Neutrophil (primary cell): ENCODE measurements at regions not wholly inside any gene's neighbourhood (a gene's known extent, or its start where the extent isn't known, plus 50 kb on each side); places are given as distances from the start of the nearest gene placed in this dataset.
"Not testable (repeated sequence)": the region's sequence is repeated elsewhere in the genome, so short reads cannot be mapped to it uniquely, and the experiment has no call there.

Source experiments
- H3K27ac ChIP-seq: fragments of 200-600 bp; sonication (generic); 2 replicates; pipeline ENCODE4 v1.5.1; 2016; ENCODE audit warnings: mild to moderate bottlenecking, moderate library complexity
- H3K27me3 ChIP-seq: fragments of 200-600 bp; sonication (generic); 2 replicates; pipeline ENCODE4 v1.6.0; 2016; ENCODE audit warnings: mild to moderate bottlenecking
- H3K36me3 ChIP-seq: fragments of 200-600 bp; sonication (generic); 2 replicates; pipeline ENCODE4 v1.5.1; 2017
- H3K4me1 ChIP-seq, 2 experiments: fragments of 200-600 bp in 1 of 2; sonication (generic) in 1 of 2; 1 replicate in 1 of 2; 2 replicates in 1 of 2; pipeline versions ENCODE4 v1.5.1 to v1.6.1; 2013 to 2016; ENCODE audit warnings: low read depth in 1 of 2, low read length in 1 of 2, mild to moderate bottlenecking in 1 of 2, moderate library complexity in 1 of 2; ENCODE audit not compliant: control insufficient read depth in 1 of 2, insufficient read depth in 1 of 2
- H3K4me3 ChIP-seq, 2 experiments: fragments of 200-600 bp in 1 of 2; sonication (generic) in 1 of 2; 1 replicate in 1 of 2; 2 replicates in 1 of 2; pipeline ENCODE4 v1.5.1; 2013 to 2016; ENCODE audit warnings: low read depth in 1 of 2, low read length in 1 of 2, mild to moderate bottlenecking in 1 of 2, moderate library complexity in 1 of 2
- H3K9me3 ChIP-seq: fragments of 200-600 bp; sonication (generic); 2 replicates; pipeline ENCODE4 v1.5.1; 2016
- TF ChIP-seq, protein P1 (sequence below): fragments of 200-600 bp; sonication (generic); IDR thresholded peaks from 2 replicates; pipeline ENCODE4 v1.5.1; 2016; ENCODE audit warnings: antibody characterized with exemption

DNA sequence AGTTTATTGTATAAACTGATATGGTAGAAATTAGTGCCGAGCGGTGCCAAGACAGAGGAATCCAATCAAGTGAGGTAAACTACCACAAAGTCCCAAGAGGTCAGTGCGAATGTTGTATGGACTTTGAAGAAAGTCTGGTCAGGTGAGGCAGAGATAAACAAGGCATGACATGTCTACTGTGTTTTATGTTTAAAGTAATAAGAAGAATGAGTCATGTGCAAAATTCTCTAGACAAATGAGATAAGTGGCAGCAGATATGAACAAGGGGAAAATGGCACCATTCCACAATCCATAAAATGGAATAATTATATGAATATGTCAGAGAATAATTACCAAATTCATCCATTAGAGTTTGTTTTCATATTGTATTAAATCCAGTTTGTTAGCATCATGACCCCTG lies 364.1 kb upstream of the CCNH start:
- Histone ChIP-seq H3K27ac (no peak overlapping the region), H3K4me3 (no peak overlapping the region), H3K27me3 (peaks cover 45% of the 10 kb centered on the region), H3K4me1 (no peaks in the 10 kb centered on the region), H3K36me3 (no peaks in the 10 kb centered on the region), H3K9me3 (no peaks in the 10 kb centered on the region)
- TF ChIP-seq, protein P1, sequence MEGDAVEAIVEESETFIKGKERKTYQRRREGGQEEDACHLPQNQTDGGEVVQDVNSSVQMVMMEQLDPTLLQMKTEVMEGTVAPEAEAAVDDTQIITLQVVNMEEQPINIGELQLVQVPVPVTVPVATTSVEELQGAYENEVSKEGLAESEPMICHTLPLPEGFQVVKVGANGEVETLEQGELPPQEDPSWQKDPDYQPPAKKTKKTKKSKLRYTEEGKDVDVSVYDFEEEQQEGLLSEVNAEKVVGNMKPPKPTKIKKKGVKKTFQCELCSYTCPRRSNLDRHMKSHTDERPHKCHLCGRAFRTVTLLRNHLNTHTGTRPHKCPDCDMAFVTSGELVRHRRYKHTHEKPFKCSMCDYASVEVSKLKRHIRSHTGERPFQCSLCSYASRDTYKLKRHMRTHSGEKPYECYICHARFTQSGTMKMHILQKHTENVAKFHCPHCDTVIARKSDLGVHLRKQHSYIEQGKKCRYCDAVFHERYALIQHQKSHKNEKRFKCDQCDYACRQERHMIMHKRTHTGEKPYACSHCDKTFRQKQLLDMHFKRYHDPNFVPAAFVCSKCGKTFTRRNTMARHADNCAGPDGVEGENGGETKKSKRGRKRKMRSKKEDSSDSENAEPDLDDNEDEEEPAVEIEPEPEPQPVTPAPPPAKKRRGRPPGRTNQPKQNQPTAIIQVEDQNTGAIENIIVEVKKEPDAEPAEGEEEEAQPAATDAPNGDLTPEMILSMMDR, result no peak

DNA sequence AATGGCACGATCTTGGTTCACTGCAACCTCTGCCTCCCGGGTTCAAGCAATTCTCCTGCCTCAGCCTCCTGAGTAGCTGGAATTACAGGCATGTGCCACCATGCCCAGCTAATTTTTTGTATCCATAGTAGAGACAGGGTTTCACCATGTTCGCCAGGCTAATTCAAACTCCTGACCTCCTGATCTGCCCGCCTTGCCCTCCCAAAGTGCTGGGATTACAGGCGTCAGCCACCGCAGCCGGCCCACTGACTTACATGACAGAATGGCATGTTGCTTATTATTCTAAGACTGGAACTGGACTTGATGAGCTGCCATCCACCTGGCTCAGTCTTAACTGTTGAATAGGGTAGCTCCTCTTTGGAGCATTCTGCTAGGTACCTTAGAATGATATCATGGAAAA lies 363.6 kb upstream of the CCNH start:
- H3K4me1 ChIP-seq, H3K27ac ChIP-seq, H3K9me3 ChIP-seq, H3K36me3 ChIP-seq, H3K4me3 ChIP-seq: not testable (repeated sequence)
- peaks cover 45% of the 10 kb centered on the region for H3K27me3 ChIP-seq

DNA sequence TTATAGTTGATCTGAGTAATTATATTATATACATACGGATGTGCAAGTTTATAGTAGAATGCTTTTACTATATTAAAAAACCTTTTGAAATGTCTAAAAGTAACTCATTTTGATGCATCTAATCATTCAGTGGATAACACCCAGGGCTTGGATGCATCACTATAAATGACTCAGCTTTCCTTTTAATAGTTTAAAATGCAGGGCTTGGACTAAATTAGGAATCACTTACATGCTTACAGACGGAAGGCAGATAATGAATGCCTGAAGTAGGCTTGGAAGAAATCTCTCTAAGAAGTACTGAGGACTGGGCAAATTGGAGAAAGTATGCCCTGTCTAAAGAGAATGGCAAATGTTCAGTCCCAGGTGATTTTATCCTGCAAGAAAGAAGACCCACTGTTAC lies 362.5 kb upstream of the CCNH start:
- H3K4me1 ChIP-seq, result no peaks in the 10 kb centered on the region
- H3K4me3 ChIP-seq, result no peak overlapping the region
- H3K27ac ChIP-seq, result no peak overlapping the region
- no peaks in the 10 kb centered on the region for H3K9me3 ChIP-seq
- no peaks in the 10 kb centered on the region for H3K36me3 ChIP-seq
- H3K27me3 ChIP-seq, result peaks cover 51% of the 10 kb centered on the region
- TF ChIP-seq, protein P1, result no peak

DNA sequence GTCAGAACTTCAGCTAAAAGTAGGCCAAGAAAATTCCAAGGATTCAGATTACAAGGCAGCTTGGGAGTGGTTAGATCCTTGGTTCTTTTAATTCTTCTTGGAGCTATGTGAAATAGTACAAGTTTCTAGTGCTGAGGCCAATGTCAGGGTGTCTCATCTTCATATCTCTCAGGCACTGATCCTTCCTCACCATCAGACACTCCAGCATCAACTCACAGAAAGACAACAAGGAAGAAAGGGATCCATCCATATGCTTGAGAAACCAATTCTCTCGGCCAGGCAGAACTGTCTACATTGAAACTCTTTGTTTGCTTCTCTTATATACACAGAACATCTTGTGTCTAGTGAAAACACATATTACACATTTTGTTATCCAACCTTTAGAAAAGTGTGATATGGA lies 362.1 kb upstream of the CCNH start:
- H3K27ac ChIP-seq, result no peak overlapping the region
- TF ChIP-seq, protein P1, result no peak

DNA sequence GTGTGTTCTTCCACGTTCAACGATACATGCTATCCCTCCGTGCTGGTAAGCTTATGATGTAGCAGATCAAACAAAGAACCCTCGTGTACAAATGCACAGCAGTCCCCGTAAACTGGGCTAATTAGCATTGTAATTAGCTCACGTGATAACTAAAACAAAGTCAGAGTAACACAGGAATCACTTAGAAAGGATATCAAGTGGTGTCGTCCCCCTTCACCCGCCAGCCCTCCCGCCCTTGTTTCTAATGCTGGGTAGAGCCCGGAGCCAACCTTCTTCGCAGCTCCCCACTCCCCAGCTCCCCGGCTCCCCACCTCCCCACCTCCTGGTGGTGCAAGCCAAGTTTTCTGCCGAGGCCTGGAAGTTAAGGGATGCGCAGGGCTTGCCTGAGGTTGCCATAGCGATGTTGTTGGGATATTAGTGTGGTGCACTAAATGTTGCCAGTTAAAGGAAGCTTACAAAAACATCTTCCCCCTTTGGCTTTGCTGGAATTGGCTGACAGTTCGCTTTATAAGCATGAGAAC lies 357.9 kb upstream of the CCNH start:
- Histone ChIP-seq H3K9me3 (no peaks in the 10 kb centered on the region), H3K36me3 (no peaks in the 10 kb centered on the region), H3K27ac (no peak overlapping the region), H3K4me3 (no peak overlapping the region), H3K27me3 (peaks cover 29% of the 10 kb centered on the region), H3K4me1 (no peaks in the 10 kb centered on the region)
- TF ChIP-seq, protein P1, result no peak

More for the DNA sequence above, 362.1 kb upstream of the CCNH start:
- Histone ChIP-seq H3K4me1 (no peaks in the 10 kb centered on the region), H3K27me3 (peaks cover 51% of the 10 kb centered on the region), H3K36me3 (no peaks in the 10 kb centered on the region), H3K9me3 (no peaks in the 10 kb centered on the region), H3K4me3 (no peak overlapping the region)

DNA sequence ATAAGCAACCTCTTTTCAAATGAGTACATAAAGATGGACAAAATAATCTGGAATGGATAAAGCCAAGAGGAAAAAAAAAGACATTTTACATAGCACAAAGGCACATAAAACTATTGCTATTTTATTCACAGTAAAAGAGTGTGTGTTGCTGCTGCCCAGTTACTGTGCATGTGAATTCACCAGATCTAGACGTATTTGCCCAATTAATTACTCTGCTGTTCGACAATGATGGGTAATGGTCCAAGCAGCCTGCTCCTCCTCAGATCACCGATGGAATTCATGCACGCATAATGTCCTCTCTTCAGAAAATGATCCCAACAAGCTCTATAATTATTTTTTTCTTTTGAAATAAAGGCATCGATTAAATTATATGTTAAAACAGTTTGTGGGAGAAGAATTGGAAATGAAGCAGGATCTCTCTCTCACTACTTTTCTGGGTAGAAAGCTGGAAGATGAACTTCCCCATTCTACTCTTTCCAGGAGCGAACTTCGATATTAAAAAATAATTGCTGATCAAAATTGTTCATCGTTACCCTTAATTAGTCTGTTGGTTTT lies 357.4 kb upstream of the CCNH start:
- TF ChIP-seq, protein P1, result no peak
- no peaks in the 10 kb centered on the region for H3K9me3 ChIP-seq
- no peak overlapping the region for H3K4me3 ChIP-seq
- H3K4me1 ChIP-seq, result no peaks in the 10 kb centered on the region
- peaks cover 29% of the 10 kb centered on the region for H3K27me3 ChIP-seq
- no peaks in the 10 kb centered on the region for H3K36me3 ChIP-seq
- no peak overlapping the region for H3K27ac ChIP-seq
